Endodermal cell (in vitro differentiated cells): ENCODE measurements at regions not wholly inside any gene's neighbourhood (a gene's known extent, or its start where the extent isn't known, plus 50 kb on each side); places are given as distances from the start of the nearest gene placed in this dataset.

ENCODE experiments used
- DNase-seq: peaks from one replicate; pipeline ENCODE4 v3.0.0-alpha.2; 2017
- H3K27ac ChIP-seq: 2 replicates; pipeline ENCODE4 v1.5.1; 2013; ENCODE audit warnings: mild to moderate bottlenecking, low read depth, low read length, moderate library complexity
- H3K27me3 ChIP-seq: 2 replicates; pipeline ENCODE4 v1.6.1; 2013; ENCODE audit warnings: mild to moderate bottlenecking, low read length, moderate library complexity; ENCODE audit not compliant: insufficient read depth, control insufficient read depth, poor library complexity, severe bottlenecking
- H3K36me3 ChIP-seq: 2 replicates; pipeline ENCODE4 v1.7.0; 2013; ENCODE audit warnings: mild to moderate bottlenecking, low read length, moderate library complexity; ENCODE audit not compliant: control insufficient read depth, insufficient read depth
- H3K4me1 ChIP-seq: one replicate; pipeline ENCODE4 v1.7.0; 2013; ENCODE audit warnings: low read length; ENCODE audit not compliant: control insufficient read depth, insufficient read depth
- H3K4me3 ChIP-seq: 2 replicates; pipeline ENCODE4 v1.5.1; 2013; ENCODE audit warnings: mild to moderate bottlenecking, low read length, moderate library complexity
- H3K9ac ChIP-seq: 2 replicates; pipeline ENCODE4 v1.6.1; 2013; ENCODE audit warnings: mild to moderate bottlenecking, low read length, moderate library complexity; ENCODE audit not compliant: poor library complexity, severe bottlenecking; ENCODE audit errors: extremely low read depth
- H3K9me3 ChIP-seq: 2 replicates; pipeline ENCODE4 v1.6.1; 2013; ENCODE audit warnings: mild to moderate bottlenecking, low read length, moderate library complexity; ENCODE audit not compliant: control insufficient read depth
- H3K27ac Mint-ChIP-seq: 2 replicates; pipeline ENCODE4 v1.8.0; 2020; ENCODE audit warnings: mixed read lengths
- H3K27me3 Mint-ChIP-seq: 2 replicates; pipeline ENCODE4 v1.8.0; 2021; ENCODE audit warnings: mild to moderate bottlenecking, mixed read lengths; ENCODE audit not compliant: insufficient read depth
- H3K36me3 Mint-ChIP-seq: 2 replicates; pipeline ENCODE4 v1.8.0; 2020; ENCODE audit warnings: low read depth, mixed read lengths
- H3K4me1 Mint-ChIP-seq: 2 replicates; pipeline ENCODE4 v1.8.0; 2020; ENCODE audit warnings: mixed read lengths
- H3K4me3 Mint-ChIP-seq: 2 replicates; pipeline ENCODE4 v1.8.0; 2020; ENCODE audit warnings: mild to moderate bottlenecking, moderate library complexity, mixed read lengths
- H3K9me3 Mint-ChIP-seq: 2 replicates; pipeline ENCODE4 v1.8.0; 2020; ENCODE audit warnings: mild to moderate bottlenecking, mixed read lengths
- CTCF ChIP-seq: fragments of 200-600 bp; sonication (generic); conservative IDR thresholded peaks from 2 replicates; pipeline ENCODE4 v1.5.0; 2021; ENCODE audit warnings: antibody characterized with exemption, mild to moderate bottlenecking
- WGBS, 2 experiments: methylation state at CpG; one replicate each; pipeline versions ENCODE4 v1.1.5 to v1.1.7; 2013; ENCODE audit warnings: missing lambda C conversion rate in 2 of 2, mixed read lengths in 1 of 2; ENCODE audit not compliant: insufficient coverage in 1 of 2, insufficient read length in 1 of 2; 5-methylcytosine and 5-hydroxymethylcytosine counted together

GRCh38 chr11:94671553-94672366 is 96.4 kb upstream of the AMOTL1 start:
- peaks cover 6% of the 10 kb centered on the region for H3K9me3 Mint-ChIP-seq
- peaks cover 19% of the 10 kb centered on the region for H3K9me3 ChIP-seq
- no peaks in the 10 kb centered on the region for H3K4me1 ChIP-seq
- H3K27ac ChIP-seq = no peak overlapping the region
- H3K27ac Mint-ChIP-seq = no peak overlapping the region
- H3K27me3 ChIP-seq = no peaks in the 10 kb centered on the region
- DNase-seq = peak; percentile 24
- H3K27me3 Mint-ChIP-seq = no peaks in the 10 kb centered on the region
- H3K36me3 ChIP-seq = no peaks in the 10 kb centered on the region
- peaks cover 12% of the 10 kb centered on the region for H3K36me3 Mint-ChIP-seq
- no peak overlapping the region for H3K4me3 Mint-ChIP-seq
- H3K9ac ChIP-seq = no peak overlapping the region
- peaks cover 20% of the 10 kb centered on the region for H3K4me1 Mint-ChIP-seq
- no peak for TF ChIP-seq CTCF
- no peak overlapping the region for H3K4me3 ChIP-seq
- 94 to 98% methylated on average over 5 to 8 of the region's 8 CpGs for WGBS, 2 experiments

GRCh38 chr11:94672636-94673035 is 95.5 kb upstream of the AMOTL1 start:
- 89 to 92% methylated on average over 3 to 8 of the region's 8 CpGs for WGBS, 2 experiments
- no peak overlapping the region for H3K4me3 Mint-ChIP-seq
- peaks cover 20% of the 10 kb centered on the region for H3K4me1 Mint-ChIP-seq
- H3K9me3 Mint-ChIP-seq = peaks cover 6% of the 10 kb centered on the region
- no peak for TF ChIP-seq CTCF
- Histone ChIP-seq H3K4me1 (peaks cover 2% of the 10 kb centered on the region), H3K27me3 (no peaks in the 10 kb centered on the region), H3K9ac (no peak overlapping the region), H3K36me3 (no peaks in the 10 kb centered on the region), H3K9me3 (peaks cover 19% of the 10 kb centered on the region), H3K27ac (no peak overlapping the region), H3K4me3 (no peak overlapping the region)
- peaks cover 12% of the 10 kb centered on the region for H3K36me3 Mint-ChIP-seq
- H3K27me3 Mint-ChIP-seq = peaks cover 2% of the 10 kb centered on the region
- no peak for DNase-seq
- H3K27ac Mint-ChIP-seq = no peak overlapping the region

- Histone ChIP-seq H3K4me1 (peaks cover 8% of the 10 kb centered on the region), H3K27me3 (no peaks in the 10 kb centered on the region), H3K9me3 (peaks cover 19% of the 10 kb centered on the region), H3K4me3 (no peak overlapping the region), H3K36me3 (no peaks in the 10 kb centered on the region), H3K9ac (no peak overlapping the region), H3K27ac (no peak overlapping the region)
- peaks cover 13% of the 10 kb centered on the region for H3K4me1 Mint-ChIP-seq
- TF ChIP-seq CTCF = no peak
- no peak for DNase-seq
- peaks cover 12% of the 10 kb centered on the region for H3K36me3 Mint-ChIP-seq
- no peak overlapping the region for H3K27ac Mint-ChIP-seq
- no peak overlapping the region for H3K4me3 Mint-ChIP-seq
- peaks cover 4% of the 10 kb centered on the region for H3K27me3 Mint-ChIP-seq
- H3K9me3 Mint-ChIP-seq = peaks cover 6% of the 10 kb centered on the region
- WGBS, 2 experiments = 94 to 96% methylated on average over 2 of the region's 2 CpGs
These were observed 94.8 kb upstream of the AMOTL1 start for GRCh38 chr11:94673386-94673785.
